Right renal cortex interstitium (tissue), 3 donors: ENCODE measurements at regions not wholly inside any gene's neighbourhood (a gene's known extent, or its start where the extent isn't known, plus 50 kb on each side); places are given as distances from the start of the nearest gene placed in this dataset.
"Not testable (repeated sequence)": the region's sequence is repeated elsewhere in the genome, so short reads cannot be mapped to it uniquely, and the experiment has no call there.

Source experiments
- DNase-seq, 3 donors: peaks; one replicate each; pipeline ENCODE4 v3.0.0-alpha.2; 2013; ENCODE audit warnings: low read depth in 3 of 3, low spot score in 2 of 3

DNA sequence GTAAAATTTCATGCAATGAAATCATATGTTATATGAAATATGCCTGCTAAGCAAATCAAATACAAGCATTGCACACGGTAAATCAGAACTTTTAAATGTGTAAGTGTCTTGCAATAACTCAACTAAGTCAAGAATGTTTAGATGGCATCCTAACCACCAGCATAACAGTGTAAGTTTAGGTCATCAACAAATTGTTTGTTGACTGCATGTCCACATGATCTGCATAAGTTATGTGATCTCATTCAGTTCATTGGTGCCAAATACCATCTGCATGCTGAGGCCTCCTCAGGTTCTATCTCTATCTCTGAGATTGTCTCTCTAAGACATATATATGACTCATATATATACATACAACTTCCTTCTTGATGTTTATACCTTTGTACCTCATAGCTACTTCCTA is 159.6 kb upstream of the STK32A start:
- DNase-seq, result no peak

DNA sequence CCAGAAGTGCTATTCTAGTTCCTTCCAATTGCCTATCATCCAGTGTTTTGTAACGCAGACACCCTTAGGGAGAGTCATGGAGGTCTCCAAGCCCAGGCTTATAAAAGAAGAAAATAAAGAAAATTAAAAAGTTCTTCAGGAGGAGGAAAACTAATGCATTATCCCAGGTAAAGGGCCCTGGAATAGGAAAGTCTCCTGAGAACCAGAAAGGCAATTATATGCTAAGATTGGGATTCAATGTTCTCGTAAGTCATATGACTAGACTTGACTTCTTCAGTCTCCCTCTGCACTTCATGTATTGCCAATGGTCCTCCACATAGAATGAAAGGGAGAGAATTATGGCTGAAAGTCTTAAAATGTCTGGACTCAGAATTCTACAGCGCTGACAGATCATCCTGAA is 154.4 kb upstream of the STK32A start:
- no peak for DNase-seq

DNA sequence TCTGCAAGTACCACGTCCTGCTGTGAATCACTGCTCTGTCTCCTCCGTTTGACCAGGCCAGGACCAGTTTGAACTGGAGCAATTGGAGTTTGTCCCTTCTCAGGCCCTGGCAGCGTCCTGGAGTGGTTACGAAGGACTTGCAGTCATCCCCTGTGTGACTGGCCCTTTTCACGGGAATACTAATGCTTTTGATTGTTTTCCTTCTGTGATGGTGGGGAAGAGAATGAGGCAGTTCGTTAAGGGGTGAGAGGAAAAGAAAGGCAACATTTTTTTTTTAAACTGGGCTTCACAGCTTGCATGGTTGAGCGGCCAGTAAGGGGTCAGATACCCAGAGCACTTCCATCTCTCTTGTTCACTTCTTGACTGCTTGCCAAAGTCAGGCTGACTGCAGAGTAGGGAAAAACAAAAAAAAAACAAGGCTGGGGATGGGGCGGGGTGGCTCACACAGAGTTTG is 153.5 kb upstream of the STK32A start:
- no peak for DNase-seq

DNA sequence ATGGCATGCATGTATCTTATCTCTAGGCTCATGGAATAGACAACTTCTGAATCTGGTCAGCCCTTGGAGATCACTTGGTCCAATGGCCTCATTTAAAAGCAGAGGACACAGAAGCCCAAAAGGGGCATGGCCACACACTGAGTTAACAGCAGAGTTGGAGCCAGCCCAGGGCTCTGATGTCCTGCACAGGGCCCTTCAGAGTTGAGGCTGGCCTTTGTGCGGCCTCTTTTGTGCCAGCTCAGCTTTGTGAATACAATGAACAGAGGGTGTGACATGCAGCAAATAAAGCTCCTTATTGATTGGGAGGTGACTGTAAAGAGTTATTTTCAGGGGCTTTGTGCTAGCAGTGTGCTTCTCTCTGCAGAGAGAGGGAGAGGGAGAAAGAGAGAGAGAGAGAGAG is 150.1 kb upstream of the STK32A start:
- no peak for DNase-seq

DNA sequence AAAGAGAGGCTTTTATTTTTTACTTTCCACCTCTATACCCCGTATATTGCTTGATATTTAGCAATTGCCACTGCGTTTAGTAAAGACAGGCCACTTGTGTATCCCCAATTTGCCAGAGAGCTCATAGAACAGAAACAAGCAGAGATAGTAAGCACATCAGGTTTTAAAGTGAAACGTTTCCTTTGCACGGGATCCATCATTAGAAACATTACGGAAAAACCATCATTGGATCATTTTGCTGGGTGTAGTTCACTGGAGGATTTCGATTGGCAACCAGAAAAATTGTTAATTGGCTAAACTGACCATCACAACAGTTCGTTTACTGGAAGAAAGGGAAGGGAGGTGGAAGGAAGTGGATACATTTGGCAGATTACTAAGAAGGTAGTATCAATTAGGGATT is 149.4 kb upstream of the STK32A start:
- DNase-seq, result no peak

DNA sequence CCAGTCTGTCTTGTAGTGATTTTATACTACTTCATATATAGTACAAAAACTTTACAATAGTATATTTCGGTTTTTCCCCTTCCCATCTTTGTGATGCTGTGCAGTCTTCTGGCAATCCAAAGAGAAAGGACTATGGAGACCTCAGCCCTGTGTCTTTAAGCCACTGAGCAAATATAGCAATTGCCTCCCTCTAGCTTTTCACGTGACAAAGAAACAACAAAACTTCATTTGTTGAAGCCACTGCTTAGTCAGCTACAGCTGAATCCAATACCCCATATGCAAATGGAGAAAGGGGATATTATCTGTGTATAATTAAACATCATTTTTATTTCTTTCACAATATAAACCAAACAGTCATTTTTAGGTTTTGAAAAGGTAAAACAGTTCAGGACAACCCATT is 142.8 kb upstream of the STK32A start:
- DNase-seq, result no peak

DNA sequence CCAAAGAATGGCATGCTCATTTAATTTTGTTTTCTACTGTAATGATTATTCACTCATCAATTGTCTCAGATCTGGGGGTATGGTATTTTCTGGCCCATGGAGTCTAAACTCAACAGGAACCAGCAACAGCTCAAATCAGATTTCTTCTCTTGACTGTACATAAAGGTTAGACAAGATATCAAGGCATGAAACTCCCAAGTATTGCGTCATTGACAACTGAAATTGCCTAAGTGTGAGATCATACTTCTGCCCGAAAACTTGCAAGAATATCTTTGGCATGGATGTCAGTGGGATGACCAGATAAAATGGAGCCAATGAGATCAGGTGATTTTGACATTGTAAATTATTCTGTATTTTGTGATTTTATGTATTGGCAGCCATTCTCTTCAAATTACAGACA is 141.7 kb upstream of the STK32A start:
- no peak for DNase-seq

DNA sequence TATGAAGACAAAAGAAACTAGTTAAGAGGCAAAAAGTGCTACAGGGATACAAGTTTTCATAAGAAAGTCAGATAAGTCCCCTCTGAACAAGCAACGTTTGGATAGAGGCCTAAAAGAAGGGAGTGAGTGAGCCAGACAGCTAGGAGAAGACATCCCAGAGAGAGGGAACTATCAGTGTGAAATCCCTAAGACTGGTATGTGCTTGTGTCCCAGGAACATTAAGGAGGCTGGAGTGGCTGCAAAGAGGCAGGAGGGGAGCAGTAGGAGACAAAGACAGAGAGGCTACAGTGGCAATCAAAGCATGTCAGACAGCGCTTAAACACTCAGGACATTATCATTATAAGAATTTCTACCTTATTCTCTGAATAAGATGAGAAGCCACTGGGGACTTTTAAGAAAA is 139.1 kb upstream of the STK32A start:
- DNase-seq, result no peak

DNA sequence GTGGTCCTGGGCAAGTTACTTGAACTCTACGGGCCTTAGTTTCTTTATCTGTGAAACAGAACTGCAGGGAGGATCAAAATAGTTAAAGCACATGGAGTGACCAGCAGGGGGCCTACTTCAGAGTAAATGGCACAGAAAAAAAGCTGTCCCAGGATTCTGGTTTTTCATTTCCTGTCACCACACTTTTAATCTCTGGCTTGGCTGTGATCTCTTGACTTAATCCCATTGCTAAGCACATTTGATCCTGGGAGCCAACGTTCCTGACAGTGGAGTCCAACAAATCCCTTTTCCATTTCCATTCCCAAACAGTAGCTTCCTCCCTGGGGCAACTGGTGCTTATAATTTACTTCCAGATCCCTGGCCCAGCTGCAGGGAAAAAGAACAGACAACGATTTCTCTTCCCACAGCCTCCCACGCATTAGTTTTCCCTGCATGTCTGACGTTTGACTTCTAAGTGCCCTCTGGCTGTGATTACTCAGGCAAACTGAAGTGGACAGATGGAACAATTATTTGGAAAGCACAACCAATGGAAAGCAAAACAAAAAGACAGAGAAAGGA is 136.5 kb upstream of the STK32A start:
- DNase-seq, result no peak

DNA sequence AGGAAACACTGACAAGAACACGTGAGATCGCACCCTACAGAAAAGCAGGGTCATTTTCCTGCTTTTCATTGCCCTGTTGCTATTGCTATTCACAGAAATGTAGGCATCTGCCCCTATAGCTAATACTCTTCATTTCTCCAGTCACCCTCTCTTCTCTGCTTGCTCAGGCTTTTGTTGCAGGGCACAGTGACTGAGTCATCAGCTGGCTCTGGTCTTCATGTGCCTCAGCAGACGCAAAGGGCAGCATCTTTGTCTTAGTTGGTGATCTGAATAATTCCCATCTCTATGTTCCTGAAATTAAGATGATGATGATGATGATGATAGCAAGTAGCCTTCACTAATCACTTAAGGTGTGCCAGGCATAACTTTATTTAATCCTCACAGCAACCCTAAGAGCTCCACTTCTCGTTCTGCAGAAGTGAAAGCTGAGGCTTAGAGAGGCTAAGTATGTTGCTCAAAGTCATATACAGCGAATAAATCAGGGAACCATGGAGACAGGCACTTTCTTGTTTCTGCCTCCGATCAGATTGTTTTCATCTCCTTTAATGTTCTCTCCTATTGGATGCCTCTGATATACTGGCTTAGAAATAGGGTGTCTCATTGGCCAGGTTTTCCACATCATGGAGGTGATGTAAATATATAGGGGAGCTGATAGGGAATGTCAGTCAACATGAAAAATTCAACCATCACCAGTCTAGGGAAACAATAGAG is 133.0 kb upstream of the STK32A start:
- no peak for DNase-seq

DNA sequence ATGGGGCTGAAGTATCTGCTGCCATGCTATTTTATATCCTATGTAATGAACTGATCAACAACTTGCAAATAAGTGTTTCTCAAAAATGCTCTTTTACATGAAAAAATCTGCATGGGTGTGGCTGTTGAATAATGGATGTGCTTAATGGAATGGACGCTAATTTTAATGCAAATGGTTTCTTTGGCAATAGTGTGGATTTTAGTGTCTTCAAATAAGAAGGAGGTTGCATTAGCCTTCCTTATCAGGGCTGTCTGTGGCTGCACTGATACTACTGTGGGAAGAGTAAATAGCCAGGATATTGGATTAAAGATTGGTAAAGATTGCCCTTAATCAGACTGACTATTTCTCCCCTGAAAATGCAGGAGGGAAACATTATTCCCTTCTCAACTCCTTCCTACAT is 121.9 kb upstream of the STK32A start:
- no peak for DNase-seq

DNA sequence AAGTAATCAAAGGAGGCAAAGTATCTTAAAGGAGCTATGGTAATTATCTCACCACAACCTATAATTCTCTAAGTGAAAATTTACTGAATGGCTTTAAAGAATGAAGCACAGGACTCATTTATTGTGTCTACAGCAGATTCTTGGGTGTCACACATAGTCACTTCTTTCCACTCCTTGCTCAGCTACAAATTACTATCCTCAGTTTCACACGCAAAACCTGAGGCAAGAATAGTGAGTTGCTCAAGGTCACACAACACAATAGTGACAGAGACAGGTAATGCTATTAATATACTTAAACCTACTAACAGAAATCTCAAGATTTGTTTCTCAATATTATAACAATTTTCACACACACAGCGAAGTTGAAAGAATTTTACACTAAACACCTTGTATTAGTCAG is 120.9 kb upstream of the STK32A start:
- no peak for DNase-seq

DNA sequence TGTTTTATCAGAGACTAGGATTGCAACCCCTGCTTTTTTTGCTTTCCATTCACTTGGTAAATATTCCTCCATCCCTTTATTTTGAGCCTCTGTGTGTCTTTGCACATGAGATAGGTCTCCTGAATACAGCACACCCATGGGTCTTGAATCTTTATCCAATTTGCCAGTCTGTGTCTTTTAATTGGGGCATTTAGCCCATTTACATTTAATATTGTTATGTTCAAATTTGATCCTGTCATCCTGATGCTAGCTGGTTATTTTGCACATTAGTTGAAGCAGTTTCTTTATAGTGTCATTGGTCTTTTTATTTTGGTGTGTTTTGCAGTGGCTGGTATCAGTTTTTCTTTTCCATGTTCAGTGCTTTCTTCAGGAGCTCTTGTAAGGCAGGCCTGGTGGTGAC is 95.1 kb upstream of the STK32A start:
- DNase-seq, result not testable (repeated sequence)

DNA sequence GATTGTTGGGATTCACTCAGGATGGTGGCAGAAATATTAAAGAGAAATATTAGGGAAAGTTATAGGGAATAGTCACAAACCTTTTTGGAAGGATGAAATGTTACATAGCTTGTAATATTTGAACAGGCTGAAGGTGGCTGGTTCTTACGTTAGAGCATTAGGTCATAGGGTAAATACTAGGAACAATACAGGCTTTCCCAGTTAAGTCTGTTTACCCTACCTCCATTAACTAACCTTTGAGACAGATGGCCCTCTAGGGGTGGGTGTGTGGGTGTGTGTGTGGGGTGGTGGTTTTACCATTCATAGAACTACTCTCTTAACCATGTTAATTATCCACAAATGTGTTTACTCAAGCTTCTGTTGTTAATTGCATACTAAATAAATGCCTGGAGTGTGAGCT is 94.3 kb upstream of the STK32A start:
- DNase-seq, result no peak

DNA sequence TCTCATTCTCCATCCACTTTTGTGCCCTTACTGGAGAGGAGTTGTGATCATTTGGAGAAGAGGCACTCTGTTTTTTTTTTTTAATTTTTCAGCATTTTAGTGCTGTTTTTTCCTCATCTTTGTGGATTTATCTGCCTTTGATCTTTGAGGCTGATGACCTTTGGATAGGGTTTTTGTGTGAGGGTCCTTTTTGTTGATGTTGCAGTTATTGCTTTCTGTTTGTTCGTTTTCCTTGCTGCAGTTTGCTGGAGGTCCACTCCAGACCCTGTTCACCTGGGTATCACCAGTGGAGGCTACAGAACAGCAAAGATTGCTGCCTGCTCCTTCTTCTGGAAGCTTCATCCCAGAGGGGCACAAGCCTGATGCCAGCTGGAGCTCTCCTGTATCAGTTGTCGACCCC is 93.2 kb upstream of the STK32A start:
- not testable (repeated sequence) for DNase-seq

DNA sequence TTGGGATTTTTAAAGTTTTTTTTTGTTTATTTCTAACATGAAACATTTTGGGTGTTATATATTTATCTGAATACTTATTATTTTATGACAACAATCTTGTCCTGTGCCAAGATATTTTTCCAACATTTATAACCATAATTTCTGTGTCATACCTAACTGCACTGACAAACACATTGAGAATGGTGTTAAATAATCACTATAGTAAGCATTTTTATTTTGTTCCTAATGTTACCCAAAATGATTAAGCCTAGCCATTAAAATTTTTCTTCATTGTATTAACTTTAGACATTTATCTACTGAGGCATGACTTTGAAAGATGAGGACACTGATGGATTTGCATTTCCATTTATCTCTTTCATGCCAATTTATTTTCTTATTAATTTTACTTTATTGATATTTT is 91.6 kb upstream of the STK32A start:
- DNase-seq, result no peak

DNA sequence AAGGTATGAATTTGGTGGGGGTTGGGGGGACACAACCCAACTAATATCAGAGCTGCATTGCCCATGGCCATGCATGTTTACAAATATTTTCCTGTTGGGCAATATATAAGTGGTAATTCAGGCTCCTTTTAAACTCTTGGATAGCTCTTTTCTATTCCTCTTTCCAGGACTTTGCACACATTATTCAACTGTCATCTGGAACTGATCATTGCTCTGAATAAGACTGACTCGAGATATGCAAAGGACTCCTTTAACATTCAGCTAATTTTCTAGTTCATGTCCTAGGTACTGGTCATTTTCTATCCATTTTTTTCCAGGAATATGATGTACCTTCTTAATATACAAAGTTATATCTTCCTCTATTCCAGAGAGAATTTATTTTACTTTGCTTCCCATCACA is 89.5 kb upstream of the STK32A start:
- DNase-seq, result no peak

DNA sequence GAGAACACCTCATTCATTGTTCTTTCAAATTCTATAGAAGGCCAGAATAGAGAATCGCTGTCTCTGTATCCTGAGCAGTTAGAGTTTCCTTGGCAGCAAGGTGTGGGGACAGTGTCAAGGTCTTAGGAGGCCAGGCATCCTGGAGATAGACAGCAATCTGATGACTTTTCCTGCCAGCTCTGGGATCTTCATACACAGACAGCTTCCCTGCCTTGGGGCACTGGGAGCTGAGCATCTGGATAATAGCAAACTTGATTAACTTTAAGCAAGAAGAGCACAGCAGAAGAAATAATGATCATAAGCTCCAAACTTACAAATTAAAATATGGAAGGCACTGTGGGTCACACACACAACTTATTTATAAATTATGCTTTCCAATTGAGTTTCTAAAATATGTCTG is 86.1 kb upstream of the STK32A start:
- DNase-seq, result no peak

DNA sequence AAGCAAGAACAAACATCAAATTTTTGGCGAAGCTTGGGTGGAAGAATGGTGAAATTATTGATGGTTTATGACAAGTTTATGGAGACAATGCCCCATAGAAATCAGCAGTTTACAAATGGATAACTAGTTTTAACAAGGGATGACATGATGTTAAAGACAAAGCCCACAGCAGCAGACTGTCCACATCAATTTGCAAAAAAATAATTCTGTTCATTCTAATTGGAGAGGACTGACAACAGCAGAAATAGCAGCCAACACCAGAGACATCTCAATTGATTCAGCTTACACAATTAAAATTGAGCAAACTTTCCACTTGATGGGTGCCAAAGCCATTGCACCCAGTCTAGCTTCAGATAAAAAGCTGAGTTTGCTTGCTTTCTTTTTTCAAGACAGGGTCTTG is 82.7 kb upstream of the STK32A start:
- DNase-seq, result no peak

DNA sequence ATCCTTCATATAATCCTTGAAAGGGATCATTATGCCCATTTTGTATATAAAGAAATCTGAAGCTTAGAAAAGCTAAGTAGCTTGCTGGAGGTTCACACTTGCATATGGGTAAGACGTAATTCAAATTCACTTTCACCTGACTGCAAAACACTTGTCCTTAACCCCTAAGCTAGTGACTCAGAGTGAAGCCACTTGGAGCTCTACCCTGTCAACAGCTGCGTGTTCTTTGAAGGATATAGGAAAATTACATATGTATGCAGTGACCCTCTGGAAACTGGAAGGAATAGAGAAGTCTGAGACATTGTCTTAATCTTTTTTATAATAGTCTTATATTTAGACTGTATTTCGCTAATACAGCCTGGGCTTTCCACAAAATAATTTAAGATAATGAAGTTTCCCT is 80.0 kb upstream of the STK32A start:
- no peak for DNase-seq

DNA sequence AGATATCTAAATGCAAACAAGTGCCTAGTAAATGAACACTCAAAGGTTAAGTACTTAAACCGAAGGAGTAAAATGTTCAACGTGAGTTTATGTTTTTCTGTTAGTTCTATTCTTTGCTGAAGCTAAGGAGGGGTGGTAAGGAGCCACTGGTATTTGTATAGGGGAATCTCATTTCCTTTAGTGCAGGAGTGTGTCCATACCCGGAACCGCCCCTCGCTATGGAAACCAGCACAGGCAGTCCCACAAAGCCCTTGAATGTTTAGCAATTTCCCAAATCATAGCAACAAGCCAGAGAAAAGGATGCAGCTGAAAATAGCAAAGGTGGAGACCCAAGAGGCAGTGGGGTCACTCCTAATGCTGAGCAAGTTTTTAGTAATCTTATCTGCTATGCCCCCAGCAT is 78.8 kb upstream of the STK32A start:
- DNase-seq, result no peak

DNA sequence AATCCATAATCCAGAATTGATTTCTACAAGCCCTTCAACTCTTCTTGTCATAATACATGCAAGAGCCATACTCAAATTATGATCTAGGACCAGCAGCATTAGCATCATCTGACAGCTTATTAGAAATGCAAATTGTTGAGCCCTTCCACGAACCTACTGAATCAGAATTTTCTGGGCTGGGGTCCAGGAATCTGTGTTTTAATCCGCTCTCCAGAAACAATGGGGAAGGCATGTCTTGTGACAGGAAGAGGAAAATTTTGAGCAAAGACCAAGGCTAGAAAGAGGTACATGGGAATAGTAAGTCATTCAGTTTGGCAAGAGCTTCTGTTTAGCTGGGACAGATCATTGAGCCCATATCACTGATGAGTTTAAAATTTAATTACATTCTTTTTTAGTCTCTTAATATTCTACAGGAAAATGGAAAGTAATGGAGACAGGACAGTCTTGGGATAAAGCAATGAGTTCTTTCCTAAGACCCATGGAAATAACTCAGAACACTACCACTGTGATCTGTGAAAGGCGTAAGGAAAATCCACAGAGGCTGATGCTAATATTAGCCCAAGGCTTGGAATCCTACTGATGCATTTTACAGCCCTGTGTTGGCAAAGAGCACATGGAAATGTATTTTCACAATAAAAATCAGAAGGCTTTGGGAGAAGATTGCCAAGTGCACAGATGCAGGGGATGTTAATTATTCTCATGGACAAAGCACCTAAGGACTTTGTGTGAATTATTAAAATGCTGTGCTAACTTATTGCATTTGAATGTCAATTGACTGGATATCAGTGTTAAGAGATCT is 73.7 kb upstream of the STK32A start:
- DNase-seq, result no peak
